Ascending aorta (tissue), 2 donors: ENCODE measurements at regions not wholly inside any gene's neighbourhood (a gene's known extent, or its start where the extent isn't known, plus 50 kb on each side); places are given as distances from the start of the nearest gene placed in this dataset.

Experiments used
- DNase-seq, 2 donors: peaks; one replicate each; pipeline ENCODE4 v3.0.0-alpha.2; 2019; ENCODE audit warnings: low spot score in 2 of 2
- H3K27ac ChIP-seq, 2 donors: fragments of 200-600 bp; sonication (generic); one replicate each; pipeline ENCODE4 v1.5.1; 2016 to 2017; ENCODE audit warnings: mild to moderate bottlenecking in 1 of 2
- H3K27me3 ChIP-seq: fragments of 200-600 bp; sonication (generic); one replicate; pipeline ENCODE4 v1.5.1; 2017
- H3K36me3 ChIP-seq, 2 donors: fragments of 200-600 bp; sonication (generic); one replicate each; pipeline ENCODE4 v1.5.1; 2016
- H3K4me1 ChIP-seq, 2 donors: fragments of 200-600 bp; sonication (generic); one replicate each; pipeline ENCODE4 v1.5.1; 2016 to 2017; ENCODE audit warnings: mild to moderate bottlenecking in 1 of 2
- H3K4me3 ChIP-seq, 2 donors: fragments of 200-600 bp; sonication (generic); one replicate each; pipeline ENCODE4 v1.5.1; 2016 to 2017; ENCODE audit warnings: mild to moderate bottlenecking in 1 of 2
- H3K9me3 ChIP-seq, 2 donors: fragments of 200-600 bp; sonication (generic); one replicate each; pipeline ENCODE4 v1.5.1; 2016
- CTCF ChIP-seq, 3 experiments: fragments of 200-600 bp in 2 of 3; fragments of 450-650 bp in 1 of 3; sonication (generic) in 2 of 3; IDR thresholded peaks; one replicate each; pipeline ENCODE4 v1.5.1; 2016 to 2019; ENCODE audit warnings: antibody characterized with exemption in 3 of 3, mild to moderate bottlenecking in 1 of 3, moderate library complexity in 1 of 3
- intact Hi-C: fragments of 100-400 bp; cut with DNase I; formaldehyde crosslinking; loops from one replicate; pipeline ENCODE4 v1.15.1; 2023

- Histone ChIP-seq H3K4me1 (peaks cover 2 to 19% of the 10 kb centered on the region in 2 donors), H3K36me3 (no peaks in the 10 kb centered on the region), H3K9me3 (no peaks in the 10 kb centered on the region), H3K4me3 (no peak overlapping the region), H3K27me3 (no peaks in the 10 kb centered on the region), H3K27ac (peak overlapping the region; percentile 26 to 41)
- no peak for TF ChIP-seq CTCF (IDR thresholded peaks at IDR 0.05)
- intact Hi-C loops, result no loop called here
- DNase-seq, result no peak
These were observed 168.3 kb downstream of the UXS1 start for GRCh38 chr2:106025796-106026195.

GRCh38 chr2:106021662-106022028, 172.5 kb downstream of the UXS1 start:
- H3K4me1 ChIP-seq, result peaks cover 3 to 34% of the 10 kb centered on the region in 2 donors
- no peaks in the 10 kb centered on the region for H3K9me3 ChIP-seq
- H3K36me3 ChIP-seq, result no peaks in the 10 kb centered on the region
- no peak for DNase-seq
- H3K27ac ChIP-seq, result peak overlapping the region; percentile 23 to 58
- TF ChIP-seq CTCF (IDR thresholded peaks at IDR 0.05), result no peak
- H3K4me3 ChIP-seq, result no peak overlapping the region
- intact Hi-C loops, result no loop called here
- H3K27me3 ChIP-seq, result no peaks in the 10 kb centered on the region

DNA sequence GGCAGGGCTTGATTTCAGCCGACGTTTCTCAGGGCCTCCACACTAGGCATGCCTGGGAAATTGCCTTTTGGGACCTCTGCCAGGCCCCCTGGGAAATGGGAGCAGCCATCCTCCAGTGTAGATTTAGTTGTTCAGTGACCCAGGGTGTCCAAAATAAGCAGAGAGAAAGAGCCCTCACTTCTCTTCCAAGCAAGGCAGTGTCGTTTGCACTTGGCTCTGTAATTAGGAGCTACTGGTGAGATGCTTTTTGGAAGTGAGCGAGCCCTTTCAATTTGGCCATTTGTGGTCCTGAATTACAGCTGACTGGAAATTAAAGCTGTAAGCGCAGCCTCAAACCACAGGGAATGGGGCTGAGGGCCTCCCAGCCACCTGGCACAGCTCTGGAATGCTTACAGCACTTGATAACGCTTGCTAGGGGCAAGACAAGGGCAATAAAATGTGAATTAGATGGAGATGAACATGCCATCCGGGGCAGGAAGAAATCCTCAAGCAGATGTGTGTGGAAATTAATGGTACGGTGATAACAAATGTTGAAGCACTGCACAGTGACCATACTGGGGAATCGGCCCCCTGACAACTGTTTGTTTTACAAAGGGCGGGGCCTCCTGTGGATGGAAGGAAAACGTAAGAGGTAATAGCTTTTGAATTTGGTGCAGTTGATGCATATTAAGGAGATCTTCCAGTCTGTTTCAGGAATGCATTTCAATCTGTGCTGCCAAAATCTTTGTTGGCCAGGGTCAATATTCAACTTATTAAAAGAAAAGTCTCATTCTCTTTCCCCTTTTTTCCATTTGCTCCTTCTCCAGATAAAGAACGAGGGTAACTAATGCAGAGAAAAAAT, 173.1 kb downstream of the UXS1 start:
- TF ChIP-seq CTCF (IDR thresholded peaks at IDR 0.05), result no peak
- intact Hi-C loops, result no loop called here

GRCh38 chr2:106020032-106020431, 174.1 kb downstream of the UXS1 start:
- H3K4me3 ChIP-seq, result no peak overlapping the region
- H3K27me3 ChIP-seq, result no peaks in the 10 kb centered on the region
- peaks cover 3 to 23% of the 10 kb centered on the region in 2 donors for H3K4me1 ChIP-seq
- H3K9me3 ChIP-seq, result no peaks in the 10 kb centered on the region
- no peak for TF ChIP-seq CTCF (IDR thresholded peaks at IDR 0.05)
- H3K36me3 ChIP-seq, result no peaks in the 10 kb centered on the region
- peak overlapping the region; percentile 13 to 55 for H3K27ac ChIP-seq
- intact Hi-C loops, result no loop called here
- DNase-seq, result no peak

More for the DNA sequence above, 173.1 kb downstream of the UXS1 start:
- Histone ChIP-seq H3K27ac (peak overlapping the region; percentile 23 to 58), H3K4me1 (peaks cover 3 to 29% of the 10 kb centered on the region in 2 donors), H3K4me3 (peak overlapping the region in 1 of 2 donors; percentile 10), H3K9me3 (no peaks in the 10 kb centered on the region), H3K36me3 (no peaks in the 10 kb centered on the region), H3K27me3 (no peaks in the 10 kb centered on the region)
- no peak for DNase-seq

DNA sequence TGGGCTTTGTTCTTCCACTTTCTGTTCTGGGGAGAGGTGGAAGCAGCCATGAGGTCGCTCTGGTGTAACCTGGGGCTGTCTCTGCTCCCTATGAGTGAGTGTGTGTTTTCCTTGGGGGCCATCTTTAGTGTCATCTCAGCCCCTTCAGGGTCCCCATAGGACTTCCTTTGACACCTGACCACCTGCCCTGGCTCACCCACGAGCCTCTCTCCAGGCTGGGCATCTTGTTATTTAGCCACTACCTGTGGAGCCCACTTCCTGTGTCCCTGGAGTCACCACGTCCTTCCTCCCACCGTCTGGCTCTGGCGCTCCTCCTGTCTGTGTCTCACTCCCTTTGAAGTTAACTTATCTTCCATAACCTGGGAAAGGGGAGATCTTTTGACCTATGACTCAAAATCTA, 176.0 kb downstream of the UXS1 start:
- Histone ChIP-seq H3K36me3 (no peaks in the 10 kb centered on the region), H3K27ac (peak overlapping the region in 1 of 2 donors; percentile 4), H3K9me3 (no peaks in the 10 kb centered on the region), H3K4me1 (peaks cover 3 to 23% of the 10 kb centered on the region in 2 donors), H3K27me3 (no peaks in the 10 kb centered on the region), H3K4me3 (no peak overlapping the region)
- intact Hi-C loops, result no loop called here
- TF ChIP-seq CTCF (IDR thresholded peaks at IDR 0.05), result no peak
- DNase-seq, result no peak
